HEK293T (cell line): ENCODE measurements at regions not wholly inside any gene's neighbourhood (a gene's known extent, or its start where the extent isn't known, plus 50 kb on each side); places are given as distances from the start of the nearest gene placed in this dataset.

Experiments used
- CTCF ChIA-PET: fragments of 350-600 bp; formaldehyde crosslinking; extraction: SDS; loops from one replicate; lab custom pipeline; 2021; ENCODE audit warnings: antibody characterized with exemption, inconsistent platforms; lab: Yijun Ruan, JAX
- POLR2A ChIA-PET: fragments of 350-600 bp; formaldehyde crosslinking; extraction: SDS; loops from one replicate; lab custom pipeline; 2020; ENCODE audit warnings: antibody characterized with exemption, inconsistent platforms; lab: Yijun Ruan, JAX
- DNase-seq: peaks from one replicate; pipeline ENCODE4 v3.0.0; 2012; ENCODE audit warnings: mixed read lengths; ENCODE audit errors: extremely low spot score
- ARNT ChIP-seq: fragments of 450-650 bp; IDR thresholded peaks from 2 replicates; pipeline ENCODE4 v1.6.1; 2017; ENCODE audit warnings: mild to moderate bottlenecking
- BHLHE40 ChIP-seq: fragments of 450-650 bp; IDR thresholded peaks from 2 replicates; pipeline ENCODE4 v1.6.1; 2016; ENCODE audit warnings: mild to moderate bottlenecking, moderate library complexity, borderline replicate concordance
- CTBP1 ChIP-seq: fragments of 450-650 bp; IDR thresholded peaks from 2 replicates; pipeline ENCODE4 v1.6.1; 2016; ENCODE audit warnings: borderline replicate concordance
- ELF4 ChIP-seq: fragments of 450-650 bp; IDR thresholded peaks from 2 replicates; pipeline ENCODE4 v1.6.1; 2017; ENCODE audit warnings: antibody characterized with exemption
- FOXA1 ChIP-seq: fragments of 450-650 bp; IDR thresholded peaks from 2 replicates; pipeline ENCODE4 v1.6.1; 2016; ENCODE audit warnings: mild to moderate bottlenecking
- FOXK2 ChIP-seq: fragments of 450-650 bp; IDR thresholded peaks from 2 replicates; pipeline ENCODE4 v1.6.1; 2016; ENCODE audit warnings: mild to moderate bottlenecking
- FOXM1 ChIP-seq: fragments of 450-650 bp; IDR thresholded peaks from 2 replicates; pipeline ENCODE4 v1.6.1; 2017; ENCODE audit warnings: mild to moderate bottlenecking, borderline replicate concordance
- HDGF ChIP-seq: fragments of 450-650 bp; IDR thresholded peaks from 2 replicates; pipeline ENCODE4 v1.6.1; 2017; ENCODE audit warnings: antibody characterized with exemption, borderline replicate concordance
- L3MBTL2 ChIP-seq: fragments of 450-650 bp; conservative IDR thresholded peaks from 2 replicates; pipeline ENCODE4 v1.6.1; 2016; ENCODE audit warnings: mild to moderate bottlenecking
- LEF1 ChIP-seq: fragments of 450-650 bp; IDR thresholded peaks from 2 replicates; pipeline ENCODE4 v1.6.1; 2017; ENCODE audit warnings: mild to moderate bottlenecking, borderline replicate concordance
- NFRKB ChIP-seq: fragments of 450-650 bp; IDR thresholded peaks from 2 replicates; pipeline ENCODE4 v1.6.1; 2016; ENCODE audit warnings: mild to moderate bottlenecking, moderate library complexity
- SP1 ChIP-seq: fragments of 450-650 bp; IDR thresholded peaks from 2 replicates; pipeline ENCODE4 v1.6.1; 2017
- SUZ12 ChIP-seq: fragments of 450-650 bp; IDR thresholded peaks from 2 replicates; pipeline ENCODE4 v1.6.1; 2016; ENCODE audit warnings: mild to moderate bottlenecking
- TARDBP ChIP-seq: fragments of 450-650 bp; IDR thresholded peaks from 2 replicates; pipeline ENCODE4 v1.6.1; 2016
- ZNF384 ChIP-seq: fragments of 450-650 bp; IDR thresholded peaks from 2 replicates; pipeline ENCODE4 v1.6.1; 2016
- TF ChIP-seq, protein P1 (sequence below): fragments of 450-650 bp; IDR thresholded peaks from 2 replicates; pipeline ENCODE4 v1.6.1; 2016

DNA sequence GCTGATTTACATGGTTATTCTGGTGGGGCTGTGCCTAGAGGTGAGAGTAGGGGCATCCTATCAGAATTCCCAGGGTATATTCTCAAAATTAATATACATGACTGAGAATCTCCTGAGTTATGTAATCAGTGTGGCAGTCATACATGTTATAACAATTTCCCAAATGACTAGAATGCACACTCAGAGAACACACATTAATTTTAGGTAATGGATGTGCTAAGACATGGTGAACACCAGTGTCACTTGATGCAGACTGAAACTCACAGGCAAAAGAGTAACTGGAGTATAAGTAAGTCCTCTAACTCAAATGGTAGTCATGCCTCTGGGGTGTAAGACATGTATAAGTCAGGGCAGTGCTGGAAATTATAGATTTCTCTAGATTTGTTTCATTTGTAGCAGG, 1198.4 kb upstream of the CITED2 start:
- TF ChIP-seq FOXK2 (no peak), FOXM1 (no peak), ZNF384 (no peak), HDGF (no peak), CTBP1 (no peak), BHLHE40 (no peak), FOXA1 (no peak), NFRKB (no peak), SP1 (no peak)
- POLR2A ChIA-PET: no interaction called here
- DNase-seq: no peak
- CTCF ChIA-PET: no interaction called here

DNA sequence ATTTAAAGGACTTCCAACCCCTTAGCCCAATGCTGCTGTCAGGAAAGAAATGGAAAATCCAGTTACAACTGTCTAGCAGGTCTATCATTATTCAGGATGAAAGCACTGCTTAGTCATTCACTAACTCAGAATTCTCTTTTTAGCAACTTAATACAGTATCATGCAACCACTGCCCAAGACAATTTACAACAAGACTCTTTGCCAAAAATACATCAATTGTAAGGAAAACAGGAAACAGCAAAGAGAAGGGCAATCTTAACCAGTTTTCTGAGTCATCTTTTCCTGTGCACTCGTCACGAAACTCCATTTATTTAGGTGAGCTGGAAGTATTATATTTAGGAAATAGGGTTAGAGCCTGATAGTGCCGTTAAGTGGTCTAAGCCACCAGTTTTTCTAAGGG, 1197.7 kb upstream of the CITED2 start:
- no peak for DNase-seq
- ChIA-PET CTCF (no interaction called here), POLR2A (no interaction called here)
- TF ChIP-seq HDGF (no peak), CTBP1 (no peak), LEF1 (no peak), ELF4 (no peak), FOXM1 (no peak), ARNT (no peak), BHLHE40 (no peak), NFRKB (no peak), FOXK2 (no peak), FOXA1 (no peak), SUZ12 (no peak), L3MBTL2 (no peak)
- TF ChIP-seq, protein P1, sequence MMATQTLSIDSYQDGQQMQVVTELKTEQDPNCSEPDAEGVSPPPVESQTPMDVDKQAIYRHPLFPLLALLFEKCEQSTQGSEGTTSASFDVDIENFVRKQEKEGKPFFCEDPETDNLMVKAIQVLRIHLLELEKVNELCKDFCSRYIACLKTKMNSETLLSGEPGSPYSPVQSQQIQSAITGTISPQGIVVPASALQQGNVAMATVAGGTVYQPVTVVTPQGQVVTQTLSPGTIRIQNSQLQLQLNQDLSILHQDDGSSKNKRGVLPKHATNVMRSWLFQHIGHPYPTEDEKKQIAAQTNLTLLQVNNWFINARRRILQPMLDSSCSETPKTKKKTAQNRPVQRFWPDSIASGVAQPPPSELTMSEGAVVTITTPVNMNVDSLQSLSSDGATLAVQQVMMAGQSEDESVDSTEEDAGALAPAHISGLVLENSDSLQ: no peak

DNA sequence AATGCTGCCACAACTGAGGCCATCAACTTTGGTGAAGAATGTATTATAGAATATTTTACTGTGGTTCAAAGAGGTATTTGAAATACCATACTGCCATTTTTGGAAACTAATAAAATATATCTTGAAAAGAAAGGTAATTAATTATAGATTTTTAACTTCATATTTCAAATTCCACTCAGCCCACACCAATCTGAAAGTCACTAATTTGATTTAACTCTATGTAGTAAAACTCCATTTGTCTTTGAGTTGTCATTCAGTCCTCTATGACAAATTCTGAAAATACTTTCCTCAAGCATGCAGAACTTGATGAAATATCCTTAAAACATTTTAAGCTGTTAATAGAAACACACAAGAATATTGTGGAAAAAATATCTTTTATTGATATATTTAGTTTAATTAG, 1196.7 kb upstream of the CITED2 start:
- TF ChIP-seq ARNT (no peak), FOXM1 (no peak), ZNF384 (no peak), L3MBTL2 (no peak), BHLHE40 (no peak), LEF1 (no peak), TARDBP (no peak), FOXK2 (no peak), NFRKB (no peak), SP1 (no peak), ELF4 (no peak), CTBP1 (no peak), SUZ12 (no peak)
- TF ChIP-seq, protein P1: no peak
- CTCF ChIA-PET: no interaction called here
- no peak for DNase-seq
- POLR2A ChIA-PET: no interaction called here

DNA sequence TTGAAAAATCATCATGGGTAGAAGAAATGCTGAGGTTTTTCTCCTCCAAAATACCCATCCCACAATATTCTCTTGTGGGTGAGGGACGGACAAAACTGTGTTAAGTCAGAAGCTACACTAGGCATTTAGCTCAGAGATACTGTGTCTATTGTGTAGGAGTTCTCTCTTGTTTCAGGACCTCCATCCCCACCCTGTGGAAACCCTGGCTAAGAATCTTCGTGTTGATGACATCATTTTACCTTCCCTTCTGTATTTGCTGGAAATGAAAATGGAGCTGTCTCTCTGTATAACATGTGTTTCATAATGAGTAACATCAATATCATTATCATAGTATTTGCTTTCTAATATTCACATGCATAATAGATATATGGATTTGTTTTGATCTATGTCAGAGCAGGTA, 1193.0 kb upstream of the CITED2 start:
- CTCF ChIA-PET: no interaction called here
- no peak for DNase-seq
- POLR2A ChIA-PET: no interaction called here
- TF ChIP-seq BHLHE40 (no peak), CTBP1 (no peak), HDGF (no peak), ZNF384 (no peak), FOXA1 (no peak), NFRKB (no peak), L3MBTL2 (no peak), SP1 (no peak), ARNT (no peak), ELF4 (no peak), FOXK2 (no peak), SUZ12 (no peak), TARDBP (no peak), LEF1 (no peak), FOXM1 (no peak)
- TF ChIP-seq, protein P1: no peak

DNA sequence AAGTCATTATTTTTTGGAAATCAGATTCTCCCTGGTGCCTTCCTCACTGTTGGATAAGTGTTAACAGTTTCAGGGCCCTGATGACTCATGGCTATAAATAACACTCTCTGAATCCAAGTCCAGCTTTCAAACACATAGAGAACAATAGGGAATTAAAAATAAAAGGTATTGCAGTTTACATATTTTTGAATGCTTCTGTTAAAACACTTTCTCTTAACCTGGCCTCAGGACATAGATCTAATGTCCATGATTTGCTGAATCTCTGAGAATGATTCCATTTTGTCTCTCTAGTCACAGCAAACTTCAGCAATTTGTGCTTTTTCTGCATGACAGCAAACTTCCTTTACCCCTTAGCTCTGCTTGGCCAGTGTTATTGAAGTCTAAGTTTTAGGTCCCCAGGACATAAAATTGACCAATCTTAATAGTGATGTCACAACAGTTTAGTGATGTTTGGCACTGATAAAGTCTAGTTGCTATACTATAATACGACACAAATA, 1192.4 kb upstream of the CITED2 start:
- POLR2A ChIA-PET: no interaction called here
- CTCF ChIA-PET: no interaction called here
- DNase-seq: no peak
- TF ChIP-seq FOXM1: no peak
- no peak for TF ChIP-seq TARDBP
- TF ChIP-seq, protein P1: no peak
- no peak for TF ChIP-seq FOXA1
- no peak for TF ChIP-seq NFRKB

DNA sequence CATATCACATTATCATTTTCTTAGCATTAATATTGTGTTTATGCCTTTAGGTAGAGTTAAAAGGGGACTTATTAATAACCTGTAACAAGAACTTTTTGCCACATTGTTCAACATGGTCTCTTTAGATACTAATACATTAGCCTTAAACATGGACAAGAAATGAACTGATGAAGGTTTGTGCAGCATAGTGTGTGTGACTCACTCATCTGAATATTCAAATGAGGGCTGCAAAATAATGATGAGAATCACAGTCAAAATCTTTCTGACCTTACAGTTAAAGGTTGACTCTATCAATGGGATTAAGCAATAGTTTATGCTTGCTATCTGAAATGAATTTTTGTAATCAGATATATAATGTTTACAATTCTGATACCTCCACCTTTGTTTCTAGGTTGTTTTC, 1189.3 kb upstream of the CITED2 start:
- ChIA-PET POLR2A (no interaction called here), CTCF (no interaction called here)
- no peak for DNase-seq
- TF ChIP-seq BHLHE40: no peak
- no peak for TF ChIP-seq FOXK2
- no peak for TF ChIP-seq NFRKB
- TF ChIP-seq HDGF: no peak
- TF ChIP-seq FOXM1: no peak
- no peak for TF ChIP-seq SUZ12
- TF ChIP-seq CTBP1: no peak
- no peak for TF ChIP-seq FOXA1
- TF ChIP-seq, protein P1: no peak
- no peak for TF ChIP-seq ARNT
- TF ChIP-seq ELF4: no peak
- no peak for TF ChIP-seq ZNF384
- TF ChIP-seq L3MBTL2: no peak
- no peak for TF ChIP-seq LEF1
